ENCODE measurements at regions not wholly inside any gene's neighbourhood (a gene's known extent, or its start where the extent isn't known, plus 50 kb on each side); places are given as distances from the start of the nearest gene placed in this dataset.
"Not testable (repeated sequence)": the region's sequence is repeated elsewhere in the genome, so short reads cannot be mapped to it uniquely, and the experiment has no call there.

- DNase-seq = peak; percentile 49 to 73 (median 63)
Observed at GRCh38 chr4:78691971-78692821, 84.0 kb upstream of the BMP2K start.

DNA sequence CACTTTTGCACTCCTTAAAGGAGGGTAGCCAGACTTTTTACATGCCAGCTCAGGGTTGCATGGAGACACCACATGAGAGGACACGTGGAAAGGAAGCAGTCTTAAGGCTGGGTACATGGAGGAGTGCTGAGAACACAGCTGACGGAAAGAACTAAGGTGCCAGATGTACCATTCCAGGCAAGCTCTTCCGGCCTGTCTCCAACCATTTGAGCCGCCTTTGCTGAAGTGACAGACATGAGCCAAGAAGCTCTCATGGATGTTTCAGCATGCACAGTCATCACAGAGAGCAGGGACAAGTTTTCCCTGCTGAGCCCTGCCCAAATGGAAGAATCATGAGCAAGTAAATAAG lies 83.4 kb upstream of the BMP2K start:
- peak in 2 of 4 experiments; percentile 20 to 22 for DNase-seq

- peak; percentile 69 to 90 (median 78) for DNase-seq
Observed at GRCh38 chr4:78693777-78694456, 82.2 kb upstream of the BMP2K start.

GRCh38 chr4:78694457-78694787 lies 81.7 kb upstream of the BMP2K start:
- DNase-seq = no peak

GRCh38 chr4:78695910-78696309 lies 80.2 kb upstream of the BMP2K start:
- no peak for DNase-seq

- DNase-seq = no peak
Observed at GRCh38 chr4:78703079-78703478, 73.1 kb upstream of the BMP2K start.

DNA sequence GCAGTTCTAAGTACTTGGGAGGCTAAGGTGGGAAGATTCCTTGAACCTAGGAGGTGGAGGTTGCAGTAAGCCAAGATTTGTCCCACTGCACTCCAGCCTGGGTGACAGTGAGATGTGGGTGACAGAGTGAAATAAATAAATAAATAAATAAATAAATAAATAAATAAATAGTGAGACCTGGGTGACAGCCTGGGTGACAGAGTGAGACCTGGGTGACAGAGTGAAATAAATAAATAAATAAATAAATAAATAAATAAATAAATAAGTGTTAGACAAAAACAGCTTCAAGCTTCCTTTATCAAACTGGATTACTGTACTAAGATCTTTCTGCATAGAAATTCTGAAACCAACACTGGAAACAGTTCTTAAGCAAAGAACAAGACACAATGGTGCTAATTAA lies 71.8 kb upstream of the BMP2K start:
- no peak for DNase-seq

GRCh38 chr4:78704981-78705683 lies 71.0 kb upstream of the BMP2K start:
- DNase-seq = peak in 2 of 4 experiments; percentile 7 to 29

GRCh38 chr4:78706302-78706701 lies 69.8 kb upstream of the BMP2K start:
- DNase-seq = no peak

DNA sequence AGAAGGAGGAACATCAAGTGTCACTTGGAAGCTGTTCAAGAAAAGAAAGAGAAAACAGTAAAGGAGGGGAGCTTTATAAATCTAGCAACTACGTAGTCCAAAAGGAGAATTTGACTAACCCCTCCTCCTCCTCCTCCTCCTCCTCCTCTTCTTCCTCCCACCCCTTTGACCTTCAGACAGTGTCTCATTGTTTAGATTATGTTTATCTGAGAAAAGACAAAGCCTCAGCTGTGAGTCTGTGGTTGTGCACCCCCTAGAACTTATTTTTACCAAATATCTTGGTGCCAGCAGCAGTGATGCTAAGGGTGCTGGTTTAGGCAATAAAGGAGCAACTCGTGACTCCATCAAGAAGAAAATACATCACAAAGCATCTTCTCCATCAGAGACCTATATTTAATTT lies 68.9 kb upstream of the BMP2K start:
- no peak for DNase-seq

DNA sequence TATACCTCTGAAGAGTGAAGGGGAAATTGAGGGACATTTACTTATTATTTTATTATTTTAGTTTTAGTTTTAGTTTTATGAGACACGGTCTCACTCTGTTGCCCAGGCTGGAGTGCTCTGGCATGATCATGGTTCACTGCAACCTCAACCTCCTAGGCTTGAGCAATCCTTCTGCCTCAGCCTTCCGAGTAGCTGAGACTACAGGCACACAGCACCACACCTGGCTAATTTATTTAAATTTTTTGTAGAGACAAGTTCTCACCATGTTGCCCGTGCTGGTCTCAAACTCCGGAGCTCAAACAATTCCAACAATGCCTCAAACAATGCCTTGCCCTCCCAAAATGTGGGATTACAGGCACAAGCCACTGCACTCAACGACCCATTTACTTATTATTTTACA lies 68.4 kb upstream of the BMP2K start:
- peak in 1 of 4 experiments; percentile 12 for DNase-seq

GRCh38 chr4:78710536-78710935 lies 65.6 kb upstream of the BMP2K start:
- DNase-seq = peak in 1 of 4 experiments; percentile 16

GRCh38 chr4:78711676-78712075 lies 64.5 kb upstream of the BMP2K start:
- no peak for DNase-seq

- not testable (repeated sequence) for DNase-seq
Observed at GRCh38 chr4:78714598-78714997, 61.6 kb upstream of the BMP2K start.

GRCh38 chr4:78715372-78715771 lies 60.8 kb upstream of the BMP2K start:
- not testable (repeated sequence) for DNase-seq

DNA sequence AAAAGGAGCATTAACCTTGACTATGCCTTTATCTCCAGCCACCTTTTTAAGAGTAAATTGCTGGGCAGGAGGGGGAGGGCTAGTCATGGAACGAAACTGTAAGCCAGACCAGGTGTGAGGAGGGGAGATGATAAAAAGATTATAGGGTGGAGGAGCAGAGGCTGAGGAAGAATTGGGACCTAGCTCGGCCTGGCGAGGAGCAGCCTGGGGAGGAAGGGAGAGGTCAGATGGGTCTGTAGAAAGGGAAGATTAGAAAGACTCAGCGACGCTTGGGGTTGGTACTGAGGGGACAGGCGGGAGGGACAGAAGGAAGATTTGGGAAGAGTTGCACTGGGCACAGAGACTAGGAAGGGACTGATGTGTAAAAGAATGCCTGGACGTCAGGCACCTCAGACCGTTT lies 58.4 kb upstream of the BMP2K start:
- DNase-seq = not testable (repeated sequence)

DNA sequence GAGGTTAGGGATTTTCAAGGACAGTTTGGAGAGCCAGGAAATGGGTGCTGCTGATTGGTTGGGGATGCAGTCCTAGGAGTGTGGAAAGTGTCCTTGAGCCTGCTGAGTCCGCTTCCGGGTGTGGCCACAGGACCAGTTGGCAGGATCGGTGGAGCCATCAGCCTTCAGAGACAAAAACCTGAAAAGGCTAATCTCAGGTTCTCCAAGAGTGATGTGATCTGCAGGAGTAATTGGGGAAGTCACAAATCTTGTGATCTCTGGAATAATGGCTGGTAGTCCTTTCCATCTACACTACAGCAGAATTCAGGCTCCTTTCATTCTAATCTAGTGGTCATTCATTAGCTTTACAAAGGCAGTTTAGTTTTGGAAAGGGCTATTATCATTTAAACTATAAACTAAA lies 55.9 kb upstream of the BMP2K start:
- peak in 2 of 4 experiments; percentile 30 to 31 for DNase-seq

- peak; percentile 45 to 77 (median 74) for DNase-seq
Observed at GRCh38 chr4:78720994-78721677, 55.0 kb upstream of the BMP2K start.

DNA sequence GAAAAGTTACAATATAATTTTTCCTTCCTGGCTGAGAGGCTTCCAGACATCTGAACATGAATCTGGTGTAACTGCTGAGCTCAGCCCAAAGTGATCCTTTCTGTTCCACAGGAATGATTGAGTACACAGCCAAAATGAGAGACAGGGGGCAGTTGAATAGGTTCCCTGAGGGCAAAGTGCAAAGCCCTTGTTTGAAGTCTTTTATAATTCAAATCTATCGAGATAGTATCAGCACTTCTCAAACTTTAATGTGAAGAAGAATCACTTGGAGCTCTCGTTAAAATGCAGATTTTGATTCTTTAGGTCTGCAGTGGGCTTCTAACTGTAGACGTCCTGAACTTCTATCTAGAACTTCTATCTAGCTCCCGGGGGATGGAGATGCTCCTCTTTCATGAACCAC lies 54.4 kb upstream of the BMP2K start:
- no peak for DNase-seq

GRCh38 chr4:78722320-78722719 lies 53.8 kb upstream of the BMP2K start:
- DNase-seq = peak in 1 of 4 experiments; percentile 10

GRCh38 chr4:78722878-78723277 lies 53.3 kb upstream of the BMP2K start:
- no peak for DNase-seq
